GM12801 (cell line): ENCODE measurements at regions not wholly inside any gene's neighbourhood (a gene's known extent, or its start where the extent isn't known, plus 50 kb on each side); places are given as distances from the start of the nearest gene placed in this dataset.

Source experiments
- CTCF ChIP-seq: IDR thresholded peaks from one replicate; pipeline ENCODE4 v1.5.1; 2011; ENCODE audit warnings: control low read depth; ENCODE audit not compliant: insufficient read length; ENCODE audit errors: extremely low read depth

GRCh38 chr2:204187229-204188083, 250.9 kb downstream of the ICOS start:
- no peak for TF ChIP-seq CTCF

GRCh38 chr2:204191574-204191973, 255.0 kb downstream of the ICOS start:
- no peak for TF ChIP-seq CTCF

GRCh38 chr2:204195498-204195897, 258.9 kb downstream of the ICOS start:
- no peak for TF ChIP-seq CTCF

GRCh38 chr2:204197336-204198005, 260.9 kb downstream of the ICOS start:
- no peak for TF ChIP-seq CTCF

GRCh38 chr2:204199357-204199756, 262.8 kb downstream of the ICOS start:
- TF ChIP-seq CTCF = no peak

DNA sequence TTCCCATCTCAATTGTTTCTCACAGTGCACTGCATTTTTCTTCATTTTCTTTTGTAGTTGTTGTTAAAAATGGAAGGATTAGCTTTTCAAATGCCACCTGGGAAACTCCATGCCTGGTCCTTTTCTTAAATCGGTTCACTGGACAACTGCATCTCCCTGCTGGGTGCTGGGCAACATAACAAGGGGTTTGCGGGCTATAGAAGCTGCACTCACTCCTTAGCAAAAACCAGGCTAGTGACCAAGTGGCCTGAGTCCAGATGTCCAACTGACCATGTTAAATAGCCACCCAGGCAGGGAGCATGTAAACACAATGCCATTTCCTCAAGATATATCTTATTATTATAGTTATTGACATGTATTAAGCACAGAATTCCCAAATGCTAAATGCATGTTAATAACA, 264.9 kb downstream of the ICOS start:
- no peak for TF ChIP-seq CTCF

DNA sequence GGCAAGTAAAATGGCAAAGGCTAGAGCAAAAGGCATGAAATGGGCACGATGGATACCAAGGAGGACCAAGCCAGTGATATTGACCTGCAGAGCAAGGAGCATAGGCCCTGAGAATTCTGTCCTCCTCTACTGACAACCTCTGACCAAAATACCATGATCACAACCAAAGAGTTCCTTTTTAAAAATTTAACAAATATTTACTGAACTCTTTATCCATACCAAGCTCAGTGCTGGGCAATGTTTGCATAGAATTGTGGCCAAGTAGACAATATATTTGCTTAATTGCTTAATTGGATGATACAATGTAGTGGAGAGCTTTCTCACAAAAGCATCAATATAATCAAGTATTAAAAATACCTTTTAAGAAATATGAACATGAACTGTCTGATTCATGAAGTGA, 265.7 kb downstream of the ICOS start:
- TF ChIP-seq CTCF = no peak
